GM12874 (cell line): ENCODE measurements at regions not wholly inside any gene's neighbourhood (a gene's known extent, or its start where the extent isn't known, plus 50 kb on each side); places are given as distances from the start of the nearest gene placed in this dataset.

ENCODE experiments used
- CTCF ChIP-seq: IDR thresholded peaks from 2 replicates; pipeline ENCODE4 v1.5.1; 2011; ENCODE audit warnings: low read depth, mild to moderate bottlenecking, control low read depth, low read length, moderate library complexity; ENCODE audit not compliant: insufficient read depth

- no peak for TF ChIP-seq CTCF
Measured at GRCh38 chr9:82327641-82328040, 339.1 kb downstream of the SPATA31D1 start.

GRCh38 chr9:82331079-82331478 is 342.5 kb downstream of the SPATA31D1 start:
- no peak for TF ChIP-seq CTCF

GRCh38 chr9:82332018-82332773 is 343.6 kb downstream of the SPATA31D1 start:
- no peak for TF ChIP-seq CTCF

GRCh38 chr9:82332774-82333152 is 344.2 kb downstream of the SPATA31D1 start:
- TF ChIP-seq CTCF: no peak

- no peak for TF ChIP-seq CTCF
Measured at GRCh38 chr9:82333671-82334070, 345.1 kb downstream of the SPATA31D1 start.

- no peak for TF ChIP-seq CTCF
Measured at GRCh38 chr9:82334286-82334685, 345.7 kb downstream of the SPATA31D1 start.

GRCh38 chr9:82337351-82337750 is 348.8 kb downstream of the SPATA31D1 start:
- TF ChIP-seq CTCF: no peak
